ENCODE measurements at regions not wholly inside any gene's neighbourhood (a gene's known extent, or its start where the extent isn't known, plus 50 kb on each side); places are given as distances from the start of the nearest gene placed in this dataset.

- no TSS peak for BruUV-seq (replicated peaks)
- no peak for DNase-seq (ENCODE audit: low spot score)
- ChIA-PET POLR2A (ENCODE audit: low non-redundant PET) (no interaction called here), CTCF (no interaction called here)
- intact Hi-C loops (cut with micrococcal nuclease; ENCODE audit: unreplicated experiment) = no loop called here
- Histone ChIP-seq H3K27me3 (replicated peaks; ENCODE audit: insufficient read depth, low read depth, low read length, poor library complexity) (no peaks in the 10 kb centered on the region), H3K27ac (ENCODE audit: low read depth, low read length, poor library complexity, severe bottlenecking) (no peak overlapping the region), H3K36me3 (ENCODE audit: insufficient read depth, low read length, poor library complexity, severe bottlenecking) (no peaks in the 10 kb centered on the region), H3K4me3 (ENCODE audit: low read depth, low read length, poor library complexity, severe bottlenecking) (no peak overlapping the region), H3K9me3 (ENCODE audit: low read depth, low read length, poor library complexity, severe bottlenecking) (no peaks in the 10 kb centered on the region), H3K4me1 (ENCODE audit: insufficient read depth, low read length, poor library complexity, severe bottlenecking) (no peaks in the 10 kb centered on the region)
- TF ChIP-seq EZH2 (IDR thresholded peaks at IDR 0.05; ENCODE audit: borderline replicate concordance, low read depth, low read length, poor library complexity, severe bottlenecking) (no peak), CTCF (conservative IDR thresholded peaks at IDR 0.05; ENCODE audit: low read depth, low read length) (no peak)
Measured at GRCh38 chr6:12458558-12458957, 168.4 kb downstream of the EDN1 start.

GRCh38 chr6:12459945-12460661, 169.9 kb downstream of the EDN1 start:
- intact Hi-C loops (cut with micrococcal nuclease; ENCODE audit: unreplicated experiment) = no loop called here
- no peak overlapping the region for H3K27ac ChIP-seq (ENCODE audit: low read depth, low read length, poor library complexity, severe bottlenecking)

DNA sequence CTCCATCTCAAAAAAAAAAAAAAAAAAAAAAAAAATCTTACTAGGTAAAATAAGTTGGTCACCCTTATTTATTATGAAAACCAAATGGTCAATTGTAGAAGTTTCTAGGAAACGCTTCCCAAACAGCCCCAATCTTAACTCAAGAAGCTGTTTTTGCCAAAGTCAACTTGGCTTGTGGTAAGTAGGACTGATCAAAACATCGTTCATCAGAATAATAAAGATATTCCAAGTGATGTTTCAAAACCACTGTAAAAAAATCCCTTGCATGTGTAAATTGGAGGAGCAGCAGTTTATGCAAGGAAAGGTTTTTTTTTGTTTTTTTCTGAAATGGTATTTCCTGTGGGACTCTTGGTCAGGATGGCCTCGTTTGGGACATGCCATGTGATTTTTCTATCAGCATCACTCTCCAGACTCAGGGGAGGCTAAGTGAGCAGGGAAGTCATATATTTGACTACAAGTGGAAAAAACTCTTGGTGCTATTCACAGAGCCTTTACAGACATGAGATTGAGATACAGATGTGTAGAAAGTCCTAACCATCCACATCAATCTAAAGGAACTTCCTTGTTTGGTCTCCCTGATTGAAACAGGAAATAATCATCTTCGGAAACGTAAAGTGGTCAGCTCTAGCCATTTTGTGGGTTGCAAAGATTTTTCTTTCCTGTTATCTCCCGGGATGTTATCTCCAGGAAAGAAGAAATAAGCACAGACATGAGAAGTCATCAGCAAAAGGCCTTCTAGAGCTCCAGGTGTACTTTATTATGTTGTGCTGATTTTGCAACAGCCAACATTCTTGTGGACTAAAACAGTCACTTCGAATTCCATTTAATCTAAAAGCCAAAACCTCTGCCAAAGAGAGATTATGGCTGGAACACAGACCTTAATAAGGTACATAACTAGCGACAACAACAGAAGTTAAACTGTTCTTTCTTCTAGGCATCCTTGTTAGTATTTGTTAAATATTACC, 177.8 kb downstream of the EDN1 start:
- POLR2A ChIA-PET (ENCODE audit: low non-redundant PET) = interaction anchor here (0.7 kb wide), 1 partner anchor 25 kb away, joined by 23 read pairs; no protein-coding TSS in a partner anchor
- Histone ChIP-seq H3K4me3 (ENCODE audit: low read depth, low read length, poor library complexity, severe bottlenecking) (no peak overlapping the region), H3K4me1 (ENCODE audit: insufficient read depth, low read length, poor library complexity, severe bottlenecking) (no peaks in the 10 kb centered on the region), H3K27ac (ENCODE audit: low read depth, low read length, poor library complexity, severe bottlenecking) (no peak overlapping the region), H3K9me3 (ENCODE audit: low read depth, low read length, poor library complexity, severe bottlenecking) (no peaks in the 10 kb centered on the region), H3K27me3 (replicated peaks; ENCODE audit: insufficient read depth, low read depth, low read length, poor library complexity) (no peaks in the 10 kb centered on the region), H3K36me3 (ENCODE audit: insufficient read depth, low read length, poor library complexity, severe bottlenecking) (no peaks in the 10 kb centered on the region)
- CTCF ChIA-PET = no interaction called here
- BruUV-seq (replicated peaks) = no TSS peak
- DNase-seq (ENCODE audit: low spot score) = no peak
- TF ChIP-seq EZH2 (IDR thresholded peaks at IDR 0.05; ENCODE audit: borderline replicate concordance, low read depth, low read length, poor library complexity, severe bottlenecking) (no peak), CTCF (conservative IDR thresholded peaks at IDR 0.05; ENCODE audit: low read depth, low read length) (no peak)
- intact Hi-C loops (cut with micrococcal nuclease; ENCODE audit: unreplicated experiment) = no loop called here

More at GRCh38 chr6:12459945-12460661, 169.9 kb downstream of the EDN1 start:
- H3K4me1 ChIP-seq (ENCODE audit: insufficient read depth, low read length, poor library complexity, severe bottlenecking) = no peaks in the 10 kb centered on the region
- BruUV-seq (replicated peaks) = no TSS peak
- DNase-seq (ENCODE audit: low spot score) = no peak
- H3K36me3 ChIP-seq (ENCODE audit: insufficient read depth, low read length, poor library complexity, severe bottlenecking) = no peaks in the 10 kb centered on the region
- H3K27me3 ChIP-seq (replicated peaks; ENCODE audit: insufficient read depth, low read depth, low read length, poor library complexity) = no peaks in the 10 kb centered on the region
- no peaks in the 10 kb centered on the region for H3K9me3 ChIP-seq (ENCODE audit: low read depth, low read length, poor library complexity, severe bottlenecking)
- ChIA-PET POLR2A (ENCODE audit: low non-redundant PET) (no interaction called here), CTCF (no interaction called here)
- TF ChIP-seq EZH2 (IDR thresholded peaks at IDR 0.05; ENCODE audit: borderline replicate concordance, low read depth, low read length, poor library complexity, severe bottlenecking) = no peak
- TF ChIP-seq CTCF (conservative IDR thresholded peaks at IDR 0.05; ENCODE audit: low read depth, low read length) = no peak
- no peak overlapping the region for H3K4me3 ChIP-seq (ENCODE audit: low read depth, low read length, poor library complexity, severe bottlenecking)
